Testis (tissue), 2 donors: ENCODE measurements at regions not wholly inside any gene's neighbourhood (a gene's known extent, or its start where the extent isn't known, plus 50 kb on each side); places are given as distances from the start of the nearest gene placed in this dataset.

ENCODE experiments used
- POLR2A ChIP-seq: fragments of 450-650 bp; IDR thresholded peaks from one replicate; pipeline ENCODE4 v1.6.1; 2017; ENCODE audit warnings: antibody characterized with exemption, mild to moderate bottlenecking, moderate library complexity
- TF ChIP-seq, protein P1 (sequence below), 3 experiments: fragments of 450-650 bp in 2 of 3; fragments of 200-600 bp in 1 of 3; sonication (generic) in 1 of 3; IDR thresholded peaks; one replicate each; pipeline ENCODE4 v1.5.1; 2016 to 2019; ENCODE audit warnings: antibody characterized with exemption in 3 of 3, mild to moderate bottlenecking in 2 of 3, moderate library complexity in 1 of 3

DNA sequence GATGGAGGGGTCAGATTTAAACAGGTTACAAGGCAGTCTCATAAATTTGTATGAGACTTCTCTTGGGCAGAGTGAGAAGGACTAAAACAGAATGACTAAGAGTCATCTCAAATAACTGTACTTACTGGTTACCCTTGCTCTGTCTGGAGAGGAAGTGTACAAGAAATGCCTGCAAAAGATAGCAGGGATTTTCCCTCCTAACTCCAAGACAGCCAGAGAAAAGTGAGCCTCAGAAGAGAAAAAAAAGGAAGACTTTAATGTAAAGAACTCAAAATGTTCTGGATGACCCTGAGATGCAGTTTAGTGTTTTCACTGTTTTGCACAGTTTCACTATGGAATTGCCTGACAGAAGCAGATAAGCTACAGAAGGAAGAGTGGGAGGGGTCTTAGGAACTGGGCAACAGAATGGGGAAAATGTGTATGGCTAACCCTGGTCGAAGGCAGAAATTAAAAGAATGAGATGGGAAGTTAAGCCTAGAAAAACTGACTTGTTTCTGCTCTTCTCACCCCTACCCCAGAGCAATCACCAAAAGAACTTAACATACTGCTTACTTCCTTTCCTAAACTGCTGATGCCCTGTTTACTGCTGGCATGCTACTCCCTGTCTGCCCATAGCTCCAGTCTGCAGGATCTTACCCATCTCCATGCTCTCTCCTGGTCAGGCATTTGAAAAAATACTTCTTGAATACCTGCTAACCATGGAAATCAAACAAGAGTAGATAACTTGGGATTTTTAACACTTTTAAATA, 98.1 kb upstream of the MARCKS start:
- TF ChIP-seq, protein P1, sequence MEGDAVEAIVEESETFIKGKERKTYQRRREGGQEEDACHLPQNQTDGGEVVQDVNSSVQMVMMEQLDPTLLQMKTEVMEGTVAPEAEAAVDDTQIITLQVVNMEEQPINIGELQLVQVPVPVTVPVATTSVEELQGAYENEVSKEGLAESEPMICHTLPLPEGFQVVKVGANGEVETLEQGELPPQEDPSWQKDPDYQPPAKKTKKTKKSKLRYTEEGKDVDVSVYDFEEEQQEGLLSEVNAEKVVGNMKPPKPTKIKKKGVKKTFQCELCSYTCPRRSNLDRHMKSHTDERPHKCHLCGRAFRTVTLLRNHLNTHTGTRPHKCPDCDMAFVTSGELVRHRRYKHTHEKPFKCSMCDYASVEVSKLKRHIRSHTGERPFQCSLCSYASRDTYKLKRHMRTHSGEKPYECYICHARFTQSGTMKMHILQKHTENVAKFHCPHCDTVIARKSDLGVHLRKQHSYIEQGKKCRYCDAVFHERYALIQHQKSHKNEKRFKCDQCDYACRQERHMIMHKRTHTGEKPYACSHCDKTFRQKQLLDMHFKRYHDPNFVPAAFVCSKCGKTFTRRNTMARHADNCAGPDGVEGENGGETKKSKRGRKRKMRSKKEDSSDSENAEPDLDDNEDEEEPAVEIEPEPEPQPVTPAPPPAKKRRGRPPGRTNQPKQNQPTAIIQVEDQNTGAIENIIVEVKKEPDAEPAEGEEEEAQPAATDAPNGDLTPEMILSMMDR (IDR thresholded peaks at IDR 0.05), result no peak
- TF ChIP-seq POLR2A, result no peak
